GM12878 (cell line): ENCODE measurements at regions not wholly inside any gene's neighbourhood (a gene's known extent, or its start where the extent isn't known, plus 50 kb on each side); places are given as distances from the start of the nearest gene placed in this dataset.

Experiments used
- ATF3 ChIP-seq: IDR thresholded peaks from 2 replicates; pipeline ENCODE4 v1.6.1; 2011; ENCODE audit warnings: low read depth, mild to moderate bottlenecking, low read length, moderate library complexity, borderline replicate concordance; ENCODE audit errors: extremely low read depth
- CHD1 ChIP-seq: IDR thresholded peaks from 2 replicates; pipeline ENCODE4 v1.6.1; 2012; ENCODE audit warnings: low read depth, low read length, improper control_type of control experiment
- CUX1 ChIP-seq: IDR thresholded peaks from 2 replicates; pipeline ENCODE4 v1.6.1; 2012; ENCODE audit warnings: improper control_type of control experiment, low read depth, low read length; ENCODE audit not compliant: insufficient replicate concordance
- E2F4 ChIP-seq: IDR thresholded peaks from 2 replicates; pipeline ENCODE4 v1.6.1; 2012; ENCODE audit warnings: low read depth, low read length, improper control_type of control experiment
- SPI1 ChIP-seq: IDR thresholded peaks from 2 replicates; pipeline ENCODE4 v1.6.1; 2011; ENCODE audit warnings: low read depth, mild to moderate bottlenecking, low read length, moderate library complexity, borderline replicate concordance; ENCODE audit not compliant: insufficient read depth
- SREBF1 ChIP-seq: IDR thresholded peaks from 2 replicates; pipeline ENCODE4 v1.6.1; 2012; ENCODE audit warnings: mild to moderate bottlenecking, low read length
- ZBTB33 ChIP-seq: fragments of 450-650 bp; IDR thresholded peaks from 2 replicates; pipeline ENCODE4 v1.6.1; 2017; ENCODE audit warnings: mild to moderate bottlenecking
- ZNF687 ChIP-seq: fragments of 450-650 bp; IDR thresholded peaks from 2 replicates; pipeline ENCODE4 v1.6.1; 2017; ENCODE audit warnings: mild to moderate bottlenecking, moderate library complexity

- no peak for TF ChIP-seq CUX1
- TF ChIP-seq ATF3, result no peak
- no peak for TF ChIP-seq E2F4
- TF ChIP-seq ZBTB33, result no peak
- TF ChIP-seq SPI1, result no peak
- no peak for TF ChIP-seq CHD1
- TF ChIP-seq SREBF1, result no peak
- TF ChIP-seq ZNF687, result no peak
- TF ChIP-seq, all 136 proteins: peak for 0
Observed at GRCh38 chr5:173493846-173494245, 122.6 kb downstream of the BOD1 start (continued).
